Kidney (tissue), 13 donors: ENCODE measurements at regions not wholly inside any gene's neighbourhood (a gene's known extent, or its start where the extent isn't known, plus 50 kb on each side); places are given as distances from the start of the nearest gene placed in this dataset.

Experiments
- DNase-seq, 5 donors: peaks; one replicate each; pipeline ENCODE4 v3.0.0-alpha.2; 2013 to 2020
- FAIRE-seq: peaks from 2 replicates; lab custom pipeline; 2012; peaks lifted over from hg19 to GRCh38; lab: Jason Lieb, UNC
- H3K27ac ChIP-seq, 2 donors: one replicate each; pipeline ENCODE4 v1.7.0; 2013; ENCODE audit warnings: low read depth in 2 of 2, low read length in 2 of 2, inconsistent platforms in 1 of 2
- H3K27me3 ChIP-seq: one replicate; pipeline ENCODE4 v1.7.1; 2013; ENCODE audit warnings: low read length, inconsistent platforms; ENCODE audit not compliant: control insufficient read depth, insufficient read depth
- H3K36me3 ChIP-seq, 3 donors: one replicate each; pipeline versions ENCODE4 v1.7.0 to v1.7.1; 2013; ENCODE audit warnings: low read length in 3 of 3, control low read depth in 1 of 3, inconsistent platforms in 1 of 3; ENCODE audit not compliant: insufficient read depth in 3 of 3, control insufficient read depth in 2 of 3
- H3K4me1 ChIP-seq, 3 donors: one replicate each; pipeline versions ENCODE4 v1.7.0 to v1.7.1; 2013; ENCODE audit warnings: low read length in 3 of 3, inconsistent platforms in 1 of 3, low read depth in 1 of 3; ENCODE audit not compliant: control insufficient read depth in 2 of 3, insufficient read depth in 2 of 3
- H3K4me3 ChIP-seq, 3 donors: one replicate each; pipeline versions ENCODE4 v1.7.0 to v1.8.1; 2013; ENCODE audit warnings: low read length in 3 of 3, control low read depth in 1 of 3, inconsistent platforms in 1 of 3
- H3K9ac ChIP-seq, 3 donors: one replicate each; pipeline versions ENCODE4 v1.7.0 to v1.7.1; 2013; ENCODE audit warnings: low read length in 3 of 3, control low read depth in 1 of 3, inconsistent platforms in 1 of 3
- H3K9me3 ChIP-seq, 3 donors: one replicate each; pipeline versions ENCODE4 v1.7.0 to v1.7.1; 2013; ENCODE audit warnings: low read length in 3 of 3, control low read depth in 1 of 3, inconsistent platforms in 1 of 3; ENCODE audit not compliant: control insufficient read depth in 2 of 3, insufficient read depth in 1 of 3
- intact Hi-C: fragments of 100-400 bp; cut with DNase I; formaldehyde crosslinking; loops from one replicate; pipeline ENCODE4 v1.11.1; 2022
- TF ChIP-seq, protein P1 (sequence below): IDR thresholded peaks from 3 replicates; pipeline ENCODE4 v1.5.1; 2012; ENCODE audit warnings: mild to moderate bottlenecking, moderate library complexity, borderline replicate concordance; ENCODE audit not compliant: insufficient read depth; ENCODE audit errors: extremely low read depth
- donor health status: control.
- donor health status: control.
- donor health status: control.
- donor health status: control.
- donor health status: control.
- donor health status: DM: yes; HTN: yes; CAD: no.
- donor health status: Normal renal cell carcinoma (clear cell type).

DNA sequence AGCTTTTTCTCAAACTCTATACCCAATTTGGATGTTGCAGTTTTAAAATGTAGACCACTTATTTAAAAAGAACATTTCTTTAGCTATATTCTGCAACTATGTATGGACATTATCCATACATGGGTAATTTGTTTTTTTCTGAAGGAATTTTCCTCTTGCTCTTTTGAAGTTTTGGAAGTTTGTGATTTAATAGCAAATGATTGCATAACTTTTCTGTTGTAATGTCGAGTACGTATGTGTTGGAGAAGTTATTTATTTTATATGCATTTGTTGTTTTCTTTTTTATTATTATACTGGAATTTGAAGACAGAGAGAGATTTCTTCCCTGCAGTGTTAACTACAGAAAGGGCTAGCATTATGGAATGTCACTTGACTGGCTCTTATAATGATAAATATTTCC lies 207.7 kb upstream of the FANCL start:
- TF ChIP-seq, protein P1, sequence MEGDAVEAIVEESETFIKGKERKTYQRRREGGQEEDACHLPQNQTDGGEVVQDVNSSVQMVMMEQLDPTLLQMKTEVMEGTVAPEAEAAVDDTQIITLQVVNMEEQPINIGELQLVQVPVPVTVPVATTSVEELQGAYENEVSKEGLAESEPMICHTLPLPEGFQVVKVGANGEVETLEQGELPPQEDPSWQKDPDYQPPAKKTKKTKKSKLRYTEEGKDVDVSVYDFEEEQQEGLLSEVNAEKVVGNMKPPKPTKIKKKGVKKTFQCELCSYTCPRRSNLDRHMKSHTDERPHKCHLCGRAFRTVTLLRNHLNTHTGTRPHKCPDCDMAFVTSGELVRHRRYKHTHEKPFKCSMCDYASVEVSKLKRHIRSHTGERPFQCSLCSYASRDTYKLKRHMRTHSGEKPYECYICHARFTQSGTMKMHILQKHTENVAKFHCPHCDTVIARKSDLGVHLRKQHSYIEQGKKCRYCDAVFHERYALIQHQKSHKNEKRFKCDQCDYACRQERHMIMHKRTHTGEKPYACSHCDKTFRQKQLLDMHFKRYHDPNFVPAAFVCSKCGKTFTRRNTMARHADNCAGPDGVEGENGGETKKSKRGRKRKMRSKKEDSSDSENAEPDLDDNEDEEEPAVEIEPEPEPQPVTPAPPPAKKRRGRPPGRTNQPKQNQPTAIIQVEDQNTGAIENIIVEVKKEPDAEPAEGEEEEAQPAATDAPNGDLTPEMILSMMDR, result no peak
- no peaks in the 10 kb centered on the region for H3K4me1 ChIP-seq
- H3K9ac ChIP-seq, result no peak overlapping the region
- no peak overlapping the region for H3K4me3 ChIP-seq
- no peaks in the 10 kb centered on the region for H3K9me3 ChIP-seq
- FAIRE-seq (no peak), DNase-seq (no peak)
- H3K27ac ChIP-seq, result no peak overlapping the region
- H3K36me3 ChIP-seq, result no peaks in the 10 kb centered on the region
- no peaks in the 10 kb centered on the region for H3K27me3 ChIP-seq
- intact Hi-C loops, result no loop called here

DNA sequence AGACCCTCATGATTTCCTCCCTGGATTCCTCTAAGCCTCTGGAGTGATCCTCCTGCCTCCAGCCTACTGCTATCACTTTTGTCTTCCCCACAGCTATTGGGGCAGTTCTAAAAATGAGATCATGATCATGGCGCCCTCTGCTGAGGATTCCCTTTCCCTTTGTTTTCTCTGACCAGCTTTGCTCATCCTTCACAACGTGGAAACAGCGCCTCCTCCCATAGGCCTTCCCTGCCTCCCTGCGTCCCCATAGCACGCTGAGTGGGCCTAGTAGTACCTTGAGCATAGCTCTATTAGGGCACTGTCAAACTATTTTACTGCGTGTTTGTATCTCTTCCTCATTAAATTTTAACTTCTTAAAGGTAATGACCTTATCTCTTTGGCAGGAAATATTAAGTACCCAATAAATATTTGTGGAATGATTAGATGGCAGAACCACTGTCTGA lies 207.0 kb upstream of the FANCL start:
- TF ChIP-seq, protein P1, result peak; percentile 25
- intact Hi-C loops, result no loop called here
- Histone ChIP-seq H3K27ac (no peak overlapping the region), H3K4me1 (no peaks in the 10 kb centered on the region), H3K27me3 (no peaks in the 10 kb centered on the region), H3K9ac (no peak overlapping the region), H3K4me3 (no peak overlapping the region), H3K36me3 (no peaks in the 10 kb centered on the region), H3K9me3 (no peaks in the 10 kb centered on the region)
- DNase-seq (peak in 4 of 5 donors; percentile 63 to 79 (median 70)), FAIRE-seq (no peak)

DNA sequence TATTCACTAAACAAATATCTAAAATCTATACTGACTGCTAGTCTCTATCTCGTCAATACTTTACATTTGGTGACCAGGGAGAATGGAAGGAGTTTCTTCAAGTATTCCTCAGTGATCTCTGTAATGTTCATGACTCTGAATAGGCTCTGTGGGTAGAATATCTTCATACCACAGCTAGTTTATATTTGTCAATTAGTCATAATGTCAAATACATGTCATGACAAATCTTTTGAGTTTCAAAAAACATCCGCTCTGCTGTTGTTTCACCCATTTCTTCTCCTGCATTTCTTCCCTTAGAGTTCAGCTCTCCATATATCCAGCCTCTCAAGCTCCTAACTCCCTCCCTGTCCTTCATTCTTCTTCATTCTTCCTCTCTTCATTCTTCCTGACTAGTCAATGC lies 206.5 kb upstream of the FANCL start:
- Histone ChIP-seq H3K27me3 (no peaks in the 10 kb centered on the region), H3K9ac (no peak overlapping the region), H3K27ac (no peak overlapping the region), H3K9me3 (no peaks in the 10 kb centered on the region), H3K4me1 (no peaks in the 10 kb centered on the region), H3K4me3 (no peak overlapping the region), H3K36me3 (no peaks in the 10 kb centered on the region)
- intact Hi-C loops, result no loop called here
- TF ChIP-seq, protein P1, result no peak
- FAIRE-seq, result no peak
- DNase-seq, result no peak

DNA sequence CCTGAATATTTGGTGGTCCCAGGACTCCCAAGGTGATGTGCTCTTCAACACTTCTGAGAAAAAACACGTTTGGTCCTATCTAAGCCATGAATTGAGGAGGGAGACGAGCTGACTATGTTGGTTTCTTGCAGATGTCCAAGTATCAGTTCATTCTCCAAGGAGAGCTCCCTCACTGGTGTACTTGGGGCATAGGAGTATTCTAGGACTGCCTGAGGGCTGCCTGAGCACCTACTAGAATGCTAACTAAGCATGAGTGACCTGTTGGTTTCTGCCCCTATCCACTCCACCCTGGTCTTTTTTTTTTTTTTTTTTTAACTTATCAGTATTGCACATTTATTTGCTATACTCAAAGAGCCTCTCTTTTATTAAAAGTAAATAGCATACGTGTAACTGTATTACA lies 200.5 kb upstream of the FANCL start:
- H3K4me1 ChIP-seq, result no peaks in the 10 kb centered on the region
- intact Hi-C loops, result no loop called here
- FAIRE-seq, result no peak

More for the DNA sequence above, 200.5 kb upstream of the FANCL start:
- Histone ChIP-seq H3K4me3 (no peak overlapping the region), H3K9ac (no peak overlapping the region), H3K36me3 (no peaks in the 10 kb centered on the region), H3K9me3 (no peaks in the 10 kb centered on the region), H3K27me3 (no peaks in the 10 kb centered on the region), H3K27ac (no peak overlapping the region)
- TF ChIP-seq, protein P1, result no peak
- no peak for DNase-seq
